Thyroid gland (tissue), 4 donors: ENCODE measurements at regions not wholly inside any gene's neighbourhood (a gene's known extent, or its start where the extent isn't known, plus 50 kb on each side); places are given as distances from the start of the nearest gene placed in this dataset.

ENCODE experiments used
- CTCF ChIP-seq, 6 experiments: fragments of 200-600 bp in 3 of 6; fragments of 450-650 bp in 3 of 6; sonication (generic) in 3 of 6; IDR thresholded peaks; one replicate each; pipeline ENCODE4 v1.5.1; 2016 to 2019; ENCODE audit warnings: antibody characterized with exemption in 6 of 6, mild to moderate bottlenecking in 2 of 6, inconsistent platforms in 1 of 6, moderate library complexity in 1 of 6
- POLR2A ChIP-seq, 2 donors: fragments of 450-650 bp; IDR thresholded peaks; one replicate each; pipeline ENCODE4 v1.6.1; 2017; ENCODE audit warnings: antibody characterized with exemption in 2 of 2, mild to moderate bottlenecking in 2 of 2, moderate library complexity in 1 of 2

GRCh38 chr1:244344001-244344400 is 107.7 kb downstream of the ADSS2 start:
- TF ChIP-seq POLR2A (IDR thresholded peaks at IDR 0.05), result no peak
- TF ChIP-seq CTCF (IDR thresholded peaks at IDR 0.05), result no peak
